HCT116 (cell line): ENCODE measurements at regions not wholly inside any gene's neighbourhood (a gene's known extent, or its start where the extent isn't known, plus 50 kb on each side); places are given as distances from the start of the nearest gene placed in this dataset.
"Not testable (repeated sequence)": the region's sequence is repeated elsewhere in the genome, so short reads cannot be mapped to it uniquely, and the experiment has no call there.

Source experiments
- ATAC-seq: fragments of 200-7000 bp; cut with Tn5 transposase; 2 replicates; pipeline ENCODE4 v1.9.1; 2020; ENCODE audit warnings: mild to moderate bottlenecking, moderate library complexity
- BruUV-seq: library from RNA; stranded (reverse); fragments of 400-500 nt; replicated peaks from 2 replicates; lab custom pipeline; 2021; lab: Mats Ljungman, UMichigan
- CTCF ChIA-PET: fragments of 300-600 bp; sonication (Branson Sonifier 250); formaldehyde crosslinking; loops from one replicate; lab custom pipeline; 2021; ENCODE audit warnings: antibody characterized with exemption; lab: Charles Lee
- POLR2A ChIA-PET: fragments of 300-600, 350-600 bp; sonication (Branson Sonifier 250); formaldehyde crosslinking; loops from one replicate; lab custom pipeline; 2021; ENCODE audit warnings: antibody characterized with exemption; lab: Charles Lee
- RAD21 ChIA-PET, 2 experiments: fragments of 300-600 bp; sonication (Branson Sonifier 250); formaldehyde crosslinking; loops; one replicate each; lab custom pipeline; 2023; ENCODE audit warnings: low total read pairs in 2 of 2; ENCODE audit not compliant: uncharacterized antibody in 2 of 2, unreplicated experiment in 2 of 2, low non-redundant PET in 1 of 2; lab: Charles Lee
- DNase-seq: peaks from one replicate; pipeline ENCODE4 v3.0.0-alpha.2; 2010; ENCODE audit warnings: low read depth, low spot score
- H2AFZ ChIP-seq: fragments of 200-600 bp; shearing (Covaris generic), sonication (generic); 2 replicates; pipeline ENCODE4 v1.6.1; 2017; ENCODE audit warnings: low read depth, mixed run types, mixed read lengths, antibody characterized with exemption, low read length; ENCODE audit not compliant: poor library complexity, severe bottlenecking
- H3K27ac ChIP-seq: 2 replicates; pipeline ENCODE4 v1.5.1; 2012; ENCODE audit warnings: low read depth, low read length
- H3K27me3 ChIP-seq: fragments of 200-600 bp; sonication (generic); 2 replicates; pipeline ENCODE4 v1.6.1; 2016; ENCODE audit warnings: mixed run types, low read length, mixed read lengths; ENCODE audit not compliant: insufficient read depth
- H3K36me3 ChIP-seq, 2 experiments: fragments of 200-500 bp in 1 of 2; fragments of 200-600 bp in 1 of 2; sonication (Bioruptor generic) in 1 of 2; sonication (generic) in 1 of 2; 2 replicates each; pipeline versions ENCODE4 v1.5.1 to v1.6.1; 2014 to 2016; ENCODE audit warnings: low read length in 2 of 2, inconsistent platforms in 1 of 2, mixed read lengths in 1 of 2, mixed run types in 1 of 2; ENCODE audit not compliant: insufficient read depth in 2 of 2, control insufficient read depth in 1 of 2
- H3K4me1 ChIP-seq, 2 experiments: fragments of 200-600 bp in 1 of 2; sonication (generic) in 1 of 2; 2 replicates each; pipeline versions ENCODE4 v1.5.1 to v1.6.1; 2012 to 2017; ENCODE audit warnings: low read length in 2 of 2, inconsistent platforms in 1 of 2, mild to moderate bottlenecking in 1 of 2, mixed read lengths in 1 of 2, mixed run types in 1 of 2, moderate library complexity in 1 of 2; ENCODE audit not compliant: insufficient read depth in 2 of 2, control insufficient read depth in 1 of 2
- H3K4me2 ChIP-seq: fragments of 200-600 bp; sonication (generic); 2 replicates; pipeline ENCODE4 v1.6.1; 2017; ENCODE audit warnings: mixed run types, low read length, mixed read lengths
- H3K4me3 ChIP-seq, 2 experiments: fragments of 200-600 bp in 1 of 2; sonication (generic) in 1 of 2; replicated peaks in 1 of 2; 2 replicates each; pipeline ENCODE4 v1.5.1; 2011 to 2016; ENCODE audit warnings: low read length in 2 of 2, control low read depth in 1 of 2, low read depth in 1 of 2, mild to moderate bottlenecking in 1 of 2, mixed read lengths in 1 of 2, mixed run types in 1 of 2
- H3K79me2 ChIP-seq: fragments of 200-600 bp; sonication (generic); 2 replicates; pipeline ENCODE4 v1.6.1; 2017; ENCODE audit warnings: mild to moderate bottlenecking, mixed run types, low read length, moderate library complexity, mixed read lengths; ENCODE audit not compliant: insufficient read depth
- H3K9ac ChIP-seq: fragments of 200-600 bp; sonication (generic); 2 replicates; pipeline ENCODE4 v1.6.1; 2016; ENCODE audit warnings: low read length, mixed read lengths
- H3K9me2 ChIP-seq: fragments of 200-600 bp; sonication (generic), shearing (Covaris generic); 2 replicates; pipeline ENCODE4 v1.6.1; 2017; ENCODE audit warnings: mixed run types, mild to moderate bottlenecking, moderate library complexity; ENCODE audit not compliant: insufficient read depth
- H3K9me3 ChIP-seq, 2 experiments: fragments of 200-500 bp in 1 of 2; fragments of 200-600 bp in 1 of 2; sonication (Bioruptor generic) in 1 of 2; sonication (generic) in 1 of 2; 2 replicates each; pipeline ENCODE4 v1.6.1; 2014 to 2017; ENCODE audit warnings: low read length in 2 of 2, mixed read lengths in 2 of 2, inconsistent platforms in 1 of 2, low read depth in 1 of 2, mild to moderate bottlenecking in 1 of 2, mixed run types in 1 of 2, moderate library complexity in 1 of 2; ENCODE audit not compliant: control insufficient read depth in 1 of 2, insufficient read depth in 1 of 2
- H4K20me1 ChIP-seq: fragments of 200-600 bp; sonication (generic), shearing (Covaris generic); 2 replicates; pipeline ENCODE4 v1.6.1; 2017; ENCODE audit warnings: mixed run types, mild to moderate bottlenecking, moderate library complexity; ENCODE audit not compliant: insufficient read depth
- EGR1 ChIP-seq: IDR thresholded peaks from 2 replicates; pipeline ENCODE4 v1.6.1; 2012; ENCODE audit warnings: low read depth
- ELF1 ChIP-seq: IDR thresholded peaks from 2 replicates; pipeline ENCODE4 v1.6.1; 2012; ENCODE audit warnings: low read depth, borderline replicate concordance
- EZH2 ChIP-seq: fragments of 200-600 bp; sonication (generic); IDR thresholded peaks from 2 replicates; pipeline ENCODE4 v1.6.1; 2017; ENCODE audit warnings: antibody characterized with exemption, mixed run types
- EZH2phosphoT487 ChIP-seq: fragments of 200-600 bp; IDR thresholded peaks from 2 replicates; pipeline ENCODE4 v1.6.1; 2018; ENCODE audit warnings: antibody characterized with exemption, borderline replicate concordance
- FOSL1 ChIP-seq: IDR thresholded peaks from 2 replicates; pipeline ENCODE4 v1.6.1; 2012; ENCODE audit warnings: low read depth
- JUND ChIP-seq: IDR thresholded peaks from 2 replicates; pipeline ENCODE4 v1.6.1; 2012
- POLR2A ChIP-seq: IDR thresholded peaks from 2 replicates; pipeline ENCODE4 v1.7.0; 2011; ENCODE audit warnings: borderline replicate concordance; ENCODE audit not compliant: insufficient read depth, insufficient read length; ENCODE audit errors: extremely low read depth
- POLR2AphosphoS5 ChIP-seq: IDR thresholded peaks from 2 replicates; pipeline ENCODE4 v1.6.1; 2011; ENCODE audit warnings: mild to moderate bottlenecking, low read depth, low read length, moderate library complexity
- RAD21 ChIP-seq: IDR thresholded peaks from 2 replicates; pipeline ENCODE4 v1.6.1; 2012; ENCODE audit warnings: low read depth, mild to moderate bottlenecking
- SIN3A ChIP-seq: IDR thresholded peaks from 2 replicates; pipeline ENCODE4 v1.6.1; 2012; ENCODE audit warnings: low read depth
- SP1 ChIP-seq: IDR thresholded peaks from 2 replicates; pipeline ENCODE4 v1.6.1; 2012; ENCODE audit warnings: low read depth
- SRF ChIP-seq: IDR thresholded peaks from 2 replicates; pipeline ENCODE4 v1.6.1; 2012; ENCODE audit warnings: low read depth
- TCF7L2 ChIP-seq: IDR thresholded peaks from 2 replicates; pipeline ENCODE4 v1.7.0; 2011; ENCODE audit warnings: borderline replicate concordance, inconsistent platforms; ENCODE audit not compliant: insufficient read depth, insufficient read length; ENCODE audit errors: extremely low read depth
- YY1 ChIP-seq: IDR thresholded peaks from 2 replicates; pipeline ENCODE4 v1.6.1; 2011; ENCODE audit warnings: low read length, low read depth, moderate library complexity, mild to moderate bottlenecking; ENCODE audit not compliant: insufficient replicate concordance; ENCODE audit errors: extremely low read depth
- ZFX ChIP-seq: fragments of 450-650 bp; IDR thresholded peaks from 2 replicates; pipeline ENCODE4 v1.6.1; 2017
- intact Hi-C: fragments of 100-400 bp; cut with micrococcal nuclease; formaldehyde crosslinking; loops from 2 replicates; pipeline ENCODE4 v1.10.0; 2022
- TF ChIP-seq, protein P1 (sequence below), 3 experiments: fragments of 200-600 bp in 1 of 3; sonication (generic) in 1 of 3; IDR thresholded peaks in 2 of 3; conservative IDR thresholded peaks in 1 of 3; 2 replicates each; pipeline ENCODE4 v1.5.1; 2012 to 2017; ENCODE audit warnings: low read depth in 2 of 3, low read length in 2 of 3, antibody characterized with exemption in 1 of 3, borderline replicate concordance in 1 of 3, control low read depth in 1 of 3, mild to moderate bottlenecking in 1 of 3, mixed read lengths in 1 of 3, mixed run types in 1 of 3, moderate library complexity in 1 of 3; ENCODE audit not compliant: insufficient read depth in 1 of 3
- TF ChIP-seq, protein P2 (sequence below): IDR thresholded peaks from 2 replicates; pipeline ENCODE4 v1.6.1; 2012
- TF ChIP-seq, protein P3 (sequence below): IDR thresholded peaks from 2 replicates; pipeline ENCODE4 v1.6.1; 2011; ENCODE audit warnings: mild to moderate bottlenecking, low read length, moderate library complexity; ENCODE audit not compliant: insufficient replicate concordance; ENCODE audit errors: extremely low read depth
- TF ChIP-seq, protein P4 (sequence below): IDR thresholded peaks from 2 replicates; pipeline ENCODE4 v1.6.1; 2012

DNA sequence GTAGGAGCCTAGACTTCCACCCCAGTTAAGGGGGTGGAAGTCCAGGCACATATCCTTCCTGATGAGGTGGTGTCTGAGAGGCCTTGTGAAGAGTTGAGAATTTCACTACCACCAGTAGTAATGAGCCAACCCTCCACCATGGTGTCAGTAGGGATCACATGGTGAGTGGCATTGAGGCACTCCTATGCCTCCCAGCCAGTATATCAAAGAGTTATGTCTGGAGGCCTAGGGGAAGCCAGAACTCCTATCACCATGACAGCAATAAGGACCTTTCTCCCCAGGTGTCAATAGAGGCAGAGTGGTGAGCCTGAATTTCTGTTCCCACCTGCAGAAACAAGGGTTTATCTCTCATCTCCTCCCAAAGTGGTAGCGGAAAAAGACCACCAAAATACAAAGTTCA, 106.6 kb upstream of the ADTRP start:
- H3K79me2 ChIP-seq, result no peaks in the 10 kb centered on the region
- H3K27me3 ChIP-seq, result no peaks in the 10 kb centered on the region
- DNase-seq, result no peak
- no peak overlapping the region for H3K27ac ChIP-seq
- no peak overlapping the region for H3K9ac ChIP-seq
- no peaks in the 10 kb centered on the region for H3K36me3 ChIP-seq
- H3K4me3 ChIP-seq, result no peak overlapping the region
- ChIA-PET CTCF (no interaction called here), POLR2A (no interaction called here), RAD21 (no interaction called here)
- H3K4me2 ChIP-seq, result no peak overlapping the region
- TF ChIP-seq, protein P1, sequence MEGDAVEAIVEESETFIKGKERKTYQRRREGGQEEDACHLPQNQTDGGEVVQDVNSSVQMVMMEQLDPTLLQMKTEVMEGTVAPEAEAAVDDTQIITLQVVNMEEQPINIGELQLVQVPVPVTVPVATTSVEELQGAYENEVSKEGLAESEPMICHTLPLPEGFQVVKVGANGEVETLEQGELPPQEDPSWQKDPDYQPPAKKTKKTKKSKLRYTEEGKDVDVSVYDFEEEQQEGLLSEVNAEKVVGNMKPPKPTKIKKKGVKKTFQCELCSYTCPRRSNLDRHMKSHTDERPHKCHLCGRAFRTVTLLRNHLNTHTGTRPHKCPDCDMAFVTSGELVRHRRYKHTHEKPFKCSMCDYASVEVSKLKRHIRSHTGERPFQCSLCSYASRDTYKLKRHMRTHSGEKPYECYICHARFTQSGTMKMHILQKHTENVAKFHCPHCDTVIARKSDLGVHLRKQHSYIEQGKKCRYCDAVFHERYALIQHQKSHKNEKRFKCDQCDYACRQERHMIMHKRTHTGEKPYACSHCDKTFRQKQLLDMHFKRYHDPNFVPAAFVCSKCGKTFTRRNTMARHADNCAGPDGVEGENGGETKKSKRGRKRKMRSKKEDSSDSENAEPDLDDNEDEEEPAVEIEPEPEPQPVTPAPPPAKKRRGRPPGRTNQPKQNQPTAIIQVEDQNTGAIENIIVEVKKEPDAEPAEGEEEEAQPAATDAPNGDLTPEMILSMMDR (IDR thresholded peaks at IDR 0.05 in 2 of 3, conservative IDR thresholded peaks at IDR 0.05 in 1 of 3; ENCODE audit: borderline replicate concordance in 1 of 3, insufficient read depth in 1 of 3, low read depth in 2 of 3, low read length in 2 of 3), result no peak
- TF ChIP-seq POLR2A (no peak), TCF7L2 (no peak), ZFX (no peak), EZH2 (no peak), SIN3A (no peak), SRF (no peak), RAD21 (no peak), YY1 (no peak), JUND (no peak), FOSL1 (no peak), EGR1 (no peak), POLR2AphosphoS5 (no peak), ELF1 (no peak), SP1 (no peak), EZH2phosphoT487 (no peak)
- TF ChIP-seq, protein P2, sequence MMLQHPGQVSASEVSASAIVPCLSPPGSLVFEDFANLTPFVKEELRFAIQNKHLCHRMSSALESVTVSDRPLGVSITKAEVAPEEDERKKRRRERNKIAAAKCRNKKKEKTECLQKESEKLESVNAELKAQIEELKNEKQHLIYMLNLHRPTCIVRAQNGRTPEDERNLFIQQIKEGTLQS, result no peak
- TF ChIP-seq, protein P3, sequence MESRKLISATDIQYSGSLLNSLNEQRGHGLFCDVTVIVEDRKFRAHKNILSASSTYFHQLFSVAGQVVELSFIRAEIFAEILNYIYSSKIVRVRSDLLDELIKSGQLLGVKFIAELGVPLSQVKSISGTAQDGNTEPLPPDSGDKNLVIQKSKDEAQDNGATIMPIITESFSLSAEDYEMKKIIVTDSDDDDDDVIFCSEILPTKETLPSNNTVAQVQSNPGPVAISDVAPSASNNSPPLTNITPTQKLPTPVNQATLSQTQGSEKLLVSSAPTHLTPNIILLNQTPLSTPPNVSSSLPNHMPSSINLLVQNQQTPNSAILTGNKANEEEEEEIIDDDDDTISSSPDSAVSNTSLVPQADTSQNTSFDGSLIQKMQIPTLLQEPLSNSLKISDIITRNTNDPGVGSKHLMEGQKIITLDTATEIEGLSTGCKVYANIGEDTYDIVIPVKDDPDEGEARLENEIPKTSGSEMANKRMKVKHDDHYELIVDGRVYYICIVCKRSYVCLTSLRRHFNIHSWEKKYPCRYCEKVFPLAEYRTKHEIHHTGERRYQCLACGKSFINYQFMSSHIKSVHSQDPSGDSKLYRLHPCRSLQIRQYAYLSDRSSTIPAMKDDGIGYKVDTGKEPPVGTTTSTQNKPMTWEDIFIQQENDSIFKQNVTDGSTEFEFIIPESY, result no peak
- TF ChIP-seq, protein P4, sequence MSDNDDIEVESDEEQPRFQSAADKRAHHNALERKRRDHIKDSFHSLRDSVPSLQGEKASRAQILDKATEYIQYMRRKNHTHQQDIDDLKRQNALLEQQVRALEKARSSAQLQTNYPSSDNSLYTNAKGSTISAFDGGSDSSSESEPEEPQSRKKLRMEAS, result no peak
- BruUV-seq, result no TSS peak
- intact Hi-C loops, result no loop called here
- H3K9me3 ChIP-seq, result no peaks in the 10 kb centered on the region
- H4K20me1 ChIP-seq, result no peaks in the 10 kb centered on the region
- ATAC-seq, result no peak
- no peak overlapping the region for H2AFZ ChIP-seq
- no peaks in the 10 kb centered on the region for H3K4me1 ChIP-seq
- H3K9me2 ChIP-seq, result no peaks in the 10 kb centered on the region

DNA sequence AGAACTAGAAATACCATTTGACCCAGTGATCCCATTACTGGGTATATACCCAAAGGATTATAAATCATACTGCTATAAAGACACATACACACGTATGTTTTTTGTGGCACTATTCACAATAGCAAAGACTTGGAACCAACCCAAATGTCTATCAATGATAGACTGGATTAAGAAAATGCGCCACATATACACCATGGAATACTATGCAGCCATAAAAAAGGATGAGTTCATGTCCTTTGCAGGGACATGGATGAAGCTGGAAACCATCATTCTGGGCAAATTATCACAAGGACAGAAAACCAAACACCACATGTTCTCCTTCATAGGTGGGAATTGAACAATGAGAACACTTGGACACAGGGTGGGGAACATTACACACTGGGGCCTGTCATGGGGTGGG, 104.9 kb upstream of the ADTRP start:
- RAD21 ChIA-PET, BruUV-seq, ATAC-seq, H3K9me2 ChIP-seq, H3K27me3 ChIP-seq, H2AFZ ChIP-seq, CTCF ChIA-PET, POLR2A ChIA-PET, intact Hi-C loops, H3K36me3 ChIP-seq, H3K9ac ChIP-seq, H3K79me2 ChIP-seq, H3K4me2 ChIP-seq, H3K27ac ChIP-seq, DNase-seq, H4K20me1 ChIP-seq, H3K4me3 ChIP-seq, H3K9me3 ChIP-seq, H3K4me1 ChIP-seq: not testable (repeated sequence)
